H9 (cell line): ENCODE measurements at regions not wholly inside any gene's neighbourhood (a gene's known extent, or its start where the extent isn't known, plus 50 kb on each side); places are given as distances from the start of the nearest gene placed in this dataset.

Experiments used
- DNase-seq: peaks from one replicate; pipeline ENCODE4 v3.0.0-alpha.2; 2017
- H2AFZ ChIP-seq: one replicate; pipeline ENCODE4 v1.6.1; 2013; ENCODE audit warnings: mild to moderate bottlenecking, low read length, control low read depth, moderate library complexity
- H2AK5ac ChIP-seq: 2 replicates; pipeline ENCODE4 v1.6.1; 2013; ENCODE audit warnings: low read length, control low read depth, mixed read lengths; ENCODE audit not compliant: insufficient read length
- H2BK120ac ChIP-seq: one replicate; pipeline ENCODE4 v1.6.1; 2013; ENCODE audit warnings: low read depth, mild to moderate bottlenecking, low read length, control low read depth, inconsistent platforms; ENCODE audit not compliant: poor library complexity, severe bottlenecking
- H2BK12ac ChIP-seq: 2 replicates; pipeline ENCODE4 v1.6.1; 2013; ENCODE audit warnings: low read length, control low read depth, mixed read lengths, low read depth; ENCODE audit not compliant: insufficient read length
- H2BK15ac ChIP-seq: 2 replicates; pipeline ENCODE4 v1.6.1; 2013; ENCODE audit warnings: low read depth, low read length, control low read depth
- H2BK20ac ChIP-seq: one replicate; pipeline ENCODE4 v1.6.1; 2013; ENCODE audit warnings: low read depth, mild to moderate bottlenecking, low read length, control low read depth, inconsistent platforms; ENCODE audit not compliant: poor library complexity, severe bottlenecking
- H2BK5ac ChIP-seq: 2 replicates; pipeline ENCODE4 v1.6.1; 2013; ENCODE audit warnings: low read length, control low read depth, mixed read lengths; ENCODE audit not compliant: insufficient read length
- H3K14ac ChIP-seq: 2 replicates; pipeline ENCODE4 v1.6.1; 2013; ENCODE audit warnings: low read length, control low read depth; ENCODE audit not compliant: insufficient read depth
- H3K18ac ChIP-seq: 2 replicates; pipeline ENCODE4 v1.6.1; 2013; ENCODE audit warnings: low read depth, mild to moderate bottlenecking, mixed read lengths, low read length, control low read depth; ENCODE audit not compliant: insufficient read length
- H3K23ac ChIP-seq: 2 replicates; pipeline ENCODE4 v1.6.1; 2013; ENCODE audit warnings: low read length, control low read depth, mixed read lengths, low read depth; ENCODE audit not compliant: insufficient read length
- H3K23me2 ChIP-seq: 2 replicates; pipeline ENCODE4 v1.6.1; 2013; ENCODE audit warnings: low read depth, mild to moderate bottlenecking, mixed read lengths, low read length, control low read depth; ENCODE audit not compliant: insufficient read length, poor library complexity, severe bottlenecking
- H3K27ac ChIP-seq: 2 replicates; pipeline ENCODE4 v1.5.1; 2013; ENCODE audit warnings: low read length, control low read depth, mixed read lengths, low read depth; ENCODE audit not compliant: insufficient read length
- H3K27me3 ChIP-seq: 2 replicates; pipeline ENCODE4 v1.6.1; 2013; ENCODE audit warnings: low read length, control low read depth, inconsistent platforms; ENCODE audit not compliant: insufficient read depth
- H3K4ac ChIP-seq: 2 replicates; pipeline ENCODE4 v1.6.1; 2013; ENCODE audit warnings: low read depth, mild to moderate bottlenecking, control low read depth, inconsistent platforms, low read length, moderate library complexity
- H3K4me1 ChIP-seq: 2 replicates; pipeline ENCODE4 v1.6.1; 2013; ENCODE audit warnings: low read length, control low read depth, inconsistent platforms; ENCODE audit not compliant: insufficient read depth
- H3K4me2 ChIP-seq: 2 replicates; pipeline ENCODE4 v1.6.1; 2013; ENCODE audit warnings: low read length, control low read depth, mixed read lengths; ENCODE audit not compliant: insufficient read length, insufficient read depth
- H3K56ac ChIP-seq: 2 replicates; pipeline ENCODE4 v1.6.1; 2013; ENCODE audit warnings: low read depth, mild to moderate bottlenecking, mixed read lengths, low read length, control low read depth; ENCODE audit not compliant: insufficient read length
- H3K79me1 ChIP-seq: 2 replicates; pipeline ENCODE4 v1.6.1; 2013; ENCODE audit warnings: low read depth, mild to moderate bottlenecking, moderate library complexity, low read length, control low read depth, inconsistent platforms; ENCODE audit not compliant: insufficient read depth, poor library complexity, severe bottlenecking
- H3K79me2 ChIP-seq: 2 replicates; pipeline ENCODE4 v1.6.1; 2013; ENCODE audit warnings: low read length, control low read depth, inconsistent platforms; ENCODE audit not compliant: insufficient read depth
- H3K9ac ChIP-seq: 2 replicates; pipeline ENCODE4 v1.6.1; 2013; ENCODE audit warnings: low read length, control low read depth, mixed read lengths; ENCODE audit not compliant: insufficient read length; ENCODE audit errors: extremely low read depth
- H3K9me3 ChIP-seq: one replicate; pipeline ENCODE4 v1.6.1; 2013; ENCODE audit warnings: low read depth, low read length, inconsistent platforms; ENCODE audit not compliant: control insufficient read depth
- H3T11ph ChIP-seq: one replicate; pipeline ENCODE4 v1.6.1; 2013; ENCODE audit warnings: mild to moderate bottlenecking, low read length, control low read depth, inconsistent platforms
- H4K20me1 ChIP-seq: one replicate; pipeline ENCODE4 v1.6.1; 2013; ENCODE audit not compliant: control insufficient read depth, insufficient read length, insufficient read depth
- H4K5ac ChIP-seq: 2 replicates; pipeline ENCODE4 v1.6.1; 2013; ENCODE audit warnings: low read depth, mild to moderate bottlenecking, mixed read lengths, low read length, control low read depth; ENCODE audit not compliant: insufficient read length
- H4K8ac ChIP-seq: replicated peaks from 2 replicates; pipeline ENCODE4 v1.6.1; 2013; ENCODE audit warnings: low read length, control low read depth, mixed read lengths, low read depth; ENCODE audit not compliant: insufficient read length
- H4K91ac ChIP-seq: 2 replicates; pipeline ENCODE4 v1.6.1; 2013; ENCODE audit warnings: low read depth, mild to moderate bottlenecking, moderate library complexity, mixed read lengths, low read length, control low read depth; ENCODE audit not compliant: insufficient read length
- H3K27ac Mint-ChIP-seq, 3 experiments: 2 replicates in 2 of 3; 3 replicates in 1 of 3; pipeline ENCODE4 v1.8.0; 2020 to 2021; ENCODE audit warnings: mixed read lengths in 3 of 3, mild to moderate bottlenecking in 1 of 3, moderate library complexity in 1 of 3
- H3K27me3 Mint-ChIP-seq: 2 replicates; pipeline ENCODE4 v1.8.0; 2021; ENCODE audit warnings: low read depth, mild to moderate bottlenecking, moderate library complexity, mixed read lengths
- H3K36me3 Mint-ChIP-seq, 3 experiments: 2 replicates in 2 of 3; 3 replicates in 1 of 3; pipeline ENCODE4 v1.8.0; 2020 to 2021; ENCODE audit warnings: low read depth in 3 of 3, mixed read lengths in 3 of 3; ENCODE audit not compliant: insufficient read depth in 1 of 3
- H3K4me1 Mint-ChIP-seq, 2 experiments: 2 replicates each; pipeline ENCODE4 v1.8.0; 2020; ENCODE audit warnings: mixed read lengths in 2 of 2
- H3K4me3 Mint-ChIP-seq, 2 experiments: 2 replicates in 1 of 2; 3 replicates in 1 of 2; pipeline ENCODE4 v1.8.0; 2020 to 2021; ENCODE audit warnings: mild to moderate bottlenecking in 2 of 2, mixed read lengths in 2 of 2, moderate library complexity in 1 of 2
- H3K9me3 Mint-ChIP-seq, 2 experiments: 2 replicates in 1 of 2; 3 replicates in 1 of 2; pipeline ENCODE4 v1.8.0; 2020; ENCODE audit warnings: mild to moderate bottlenecking in 2 of 2, mixed read lengths in 2 of 2, moderate library complexity in 1 of 2
- CTCF ChIP-seq: fragments of 200-600 bp; sonication (generic); conservative IDR thresholded peaks from 3 replicates; pipeline ENCODE4 v1.8.0; 2021; ENCODE audit warnings: antibody characterized with exemption, mild to moderate bottlenecking
- WGBS: extraction: QIAGEN DNeasy Blood & Tissue Kit; methylation state at CpG from one replicate; pipeline ENCODE4 v1.1.7; 2013; ENCODE audit warnings: missing lambda C conversion rate, low lambda C conversion rate, mixed read lengths; ENCODE audit not compliant: insufficient read length; ENCODE audit errors: extremely low coverage; 5-methylcytosine and 5-hydroxymethylcytosine counted together

DNA sequence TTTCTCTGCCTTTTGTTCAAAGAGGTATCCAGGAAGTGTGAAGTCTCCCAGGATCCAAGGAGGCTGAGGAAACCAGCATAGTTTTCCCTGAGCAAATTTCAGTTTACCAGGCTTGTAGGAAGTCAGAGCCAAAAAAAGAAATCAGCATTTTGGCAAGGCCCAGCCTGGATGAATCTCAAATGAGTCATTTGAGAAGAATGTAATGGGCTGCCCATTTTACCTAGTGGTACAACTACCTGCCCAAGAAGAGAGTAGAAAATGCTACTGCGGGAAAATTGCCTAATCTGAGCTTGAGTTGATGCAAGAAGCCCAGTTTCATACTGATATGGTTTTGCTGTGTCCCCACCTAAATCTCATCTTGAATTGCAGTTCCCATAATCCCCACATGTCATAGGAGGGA is 284.1 kb upstream of the ZNF507 start:
- no peak overlapping the region for H3K14ac ChIP-seq
- Mint-ChIP-seq H3K27ac (no peak overlapping the region; a peak in 1 of 7 replicates), H3K4me3 (no peak overlapping the region), H3K4me1 (peaks cover 11 to 15% of the 10 kb centered on the region in 2 experiments), H3K27me3 (no peaks in the 10 kb centered on the region), H3K9me3 (no peaks in the 10 kb centered on the region; a peak in 1 of 5 replicates), H3K36me3 (no peaks in the 10 kb centered on the region; a peak in 1 of 7 replicates)
- no peak overlapping the region for H3K27ac ChIP-seq
- H3T11ph ChIP-seq = no peak overlapping the region
- no peak overlapping the region for H4K91ac ChIP-seq
- H2BK5ac ChIP-seq = no peak overlapping the region
- no peak overlapping the region for H3K56ac ChIP-seq
- no peak overlapping the region for H3K23ac ChIP-seq
- peaks cover 2% of the 10 kb centered on the region; the same call in 1 of the 2 replicates for H3K4me1 ChIP-seq
- H2AK5ac ChIP-seq = no peak overlapping the region
- no peak overlapping the region for H3K4ac ChIP-seq
- no peaks in the 10 kb centered on the region for H3K27me3 ChIP-seq
- H2BK12ac ChIP-seq = no peak overlapping the region
- H2AFZ ChIP-seq = no peak overlapping the region
- no peaks in the 10 kb centered on the region for H3K79me1 ChIP-seq
- 0 out of 3 replicates have a peak, but pooled peaks have one; percentile 14 for TF ChIP-seq CTCF
- H4K8ac ChIP-seq = no peak overlapping the region
- H3K4me2 ChIP-seq = no peak overlapping the region
- H3K9ac ChIP-seq = no peak overlapping the region
- H4K20me1 ChIP-seq = no peaks in the 10 kb centered on the region
- H3K79me2 ChIP-seq = no peaks in the 10 kb centered on the region
- no peaks in the 10 kb centered on the region for H3K9me3 ChIP-seq
- H3K23me2 ChIP-seq = no peaks in the 10 kb centered on the region
- H2BK15ac ChIP-seq = no peak overlapping the region
- H4K5ac ChIP-seq = no peak overlapping the region
- no peak overlapping the region for H2BK120ac ChIP-seq
- no peak for DNase-seq
- H2BK20ac ChIP-seq = no peak overlapping the region
- no peak overlapping the region for H3K18ac ChIP-seq
- WGBS = no CpG with 5 or more reads among the region's 1 CpG
